Gastroesophageal sphincter (tissue), 3 donors: ENCODE measurements at regions not wholly inside any gene's neighbourhood (a gene's known extent, or its start where the extent isn't known, plus 50 kb on each side); places are given as distances from the start of the nearest gene placed in this dataset.

Source experiments
- CTCF ChIP-seq, 4 experiments: fragments of 200-600 bp in 2 of 4; fragments of 450-650 bp in 2 of 4; sonication (generic) in 1 of 4; IDR thresholded peaks; one replicate each; pipeline ENCODE4 v1.5.1; 2017 to 2019; ENCODE audit warnings: antibody characterized with exemption in 4 of 4, mild to moderate bottlenecking in 2 of 4, moderate library complexity in 2 of 4
- POLR2A ChIP-seq, 2 donors: fragments of 450-650 bp; IDR thresholded peaks; one replicate each; pipeline ENCODE4 v1.6.1; 2017; ENCODE audit warnings: antibody characterized with exemption in 2 of 2, mild to moderate bottlenecking in 2 of 2, moderate library complexity in 1 of 2

GRCh38 chr19:20388706-20389225 lies 176.8 kb downstream of the ZNF737 start:
- TF ChIP-seq CTCF (IDR thresholded peaks at IDR 0.05) (no peak), POLR2A (IDR thresholded peaks at IDR 0.05) (no peak)
